ENCODE measurements at regions not wholly inside any gene's neighbourhood (a gene's known extent, or its start where the extent isn't known, plus 50 kb on each side); places are given as distances from the start of the nearest gene placed in this dataset.
A peak's percentile ranks its signal among the peaks of the same experiment; 100 is the strongest.

GRCh38 chr5:68139611-68140441 lies 75.7 kb upstream of the PIK3R1 start:
- DNase-seq (ENCODE audit: low spot score), result no peak
- WGBS, result 40% methylated on average over 3 of the region's 3 CpGs
- Histone ChIP-seq H3K9me3 (ENCODE audit: control insufficient read depth in 4 of 4, low read length in 3 of 4) (peaks cover 0 to 6% (median 0%) of the 10 kb centered on the region in 4 donors), H3K4me1 (ENCODE audit: control insufficient read depth in 4 of 4, insufficient read depth in 4 of 4, low read length in 3 of 4) (peaks cover 3 to 52% (median 38%) of the 10 kb centered on the region in 4 donors), H3K36me3 (ENCODE audit: control insufficient read depth in 4 of 4, insufficient read depth in 3 of 4, low read depth in 1 of 4, low read length in 3 of 4) (no peaks in the 10 kb centered on the region), H3K27me3 (ENCODE audit: control insufficient read depth in 4 of 4, insufficient read depth in 4 of 4, low read length in 3 of 4) (no peaks in the 10 kb centered on the region), H3K9ac (ENCODE audit: low read depth in 1 of 2, low read length in 2 of 2) (no peak overlapping the region), H3K27ac (ENCODE audit: low read depth in 1 of 2, low read length in 2 of 2) (no peak overlapping the region), H3K4me3 (ENCODE audit: low read depth in 1 of 3, low read length in 3 of 3) (no peak overlapping the region)
- peak; percentile 54 for TF ChIP-seq YY1 (IDR thresholded peaks at IDR 0.05)
- TF ChIP-seq RAD21 (IDR thresholded peaks at IDR 0.05), result peak; percentile 23 to 35
- TF ChIP-seq RXRA (IDR thresholded peaks at IDR 0.05), result peak; percentile 74 to 89
- TF ChIP-seq, protein P1, sequence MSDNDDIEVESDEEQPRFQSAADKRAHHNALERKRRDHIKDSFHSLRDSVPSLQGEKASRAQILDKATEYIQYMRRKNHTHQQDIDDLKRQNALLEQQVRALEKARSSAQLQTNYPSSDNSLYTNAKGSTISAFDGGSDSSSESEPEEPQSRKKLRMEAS (IDR thresholded peaks at IDR 0.05), result no peak
- TF ChIP-seq HNF4A (conservative IDR thresholded peaks at IDR 0.05), result peak; percentile 49 to 52
- no peak for TF ChIP-seq HNF4G (IDR thresholded peaks at IDR 0.05)
- TF ChIP-seq, protein P2, sequence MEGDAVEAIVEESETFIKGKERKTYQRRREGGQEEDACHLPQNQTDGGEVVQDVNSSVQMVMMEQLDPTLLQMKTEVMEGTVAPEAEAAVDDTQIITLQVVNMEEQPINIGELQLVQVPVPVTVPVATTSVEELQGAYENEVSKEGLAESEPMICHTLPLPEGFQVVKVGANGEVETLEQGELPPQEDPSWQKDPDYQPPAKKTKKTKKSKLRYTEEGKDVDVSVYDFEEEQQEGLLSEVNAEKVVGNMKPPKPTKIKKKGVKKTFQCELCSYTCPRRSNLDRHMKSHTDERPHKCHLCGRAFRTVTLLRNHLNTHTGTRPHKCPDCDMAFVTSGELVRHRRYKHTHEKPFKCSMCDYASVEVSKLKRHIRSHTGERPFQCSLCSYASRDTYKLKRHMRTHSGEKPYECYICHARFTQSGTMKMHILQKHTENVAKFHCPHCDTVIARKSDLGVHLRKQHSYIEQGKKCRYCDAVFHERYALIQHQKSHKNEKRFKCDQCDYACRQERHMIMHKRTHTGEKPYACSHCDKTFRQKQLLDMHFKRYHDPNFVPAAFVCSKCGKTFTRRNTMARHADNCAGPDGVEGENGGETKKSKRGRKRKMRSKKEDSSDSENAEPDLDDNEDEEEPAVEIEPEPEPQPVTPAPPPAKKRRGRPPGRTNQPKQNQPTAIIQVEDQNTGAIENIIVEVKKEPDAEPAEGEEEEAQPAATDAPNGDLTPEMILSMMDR (IDR thresholded peaks at IDR 0.05; ENCODE audit: low read depth, low read length, missing input control), result no peak
- TF ChIP-seq SP1 (IDR thresholded peaks at IDR 0.05), result peak; percentile 43
- TF ChIP-seq, protein P3, sequence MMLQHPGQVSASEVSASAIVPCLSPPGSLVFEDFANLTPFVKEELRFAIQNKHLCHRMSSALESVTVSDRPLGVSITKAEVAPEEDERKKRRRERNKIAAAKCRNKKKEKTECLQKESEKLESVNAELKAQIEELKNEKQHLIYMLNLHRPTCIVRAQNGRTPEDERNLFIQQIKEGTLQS (IDR thresholded peaks at IDR 0.05), result no peak
- TF ChIP-seq EGR1 (IDR thresholded peaks at IDR 0.05; ENCODE audit: low read depth in 2 of 2), result no peak

DNA sequence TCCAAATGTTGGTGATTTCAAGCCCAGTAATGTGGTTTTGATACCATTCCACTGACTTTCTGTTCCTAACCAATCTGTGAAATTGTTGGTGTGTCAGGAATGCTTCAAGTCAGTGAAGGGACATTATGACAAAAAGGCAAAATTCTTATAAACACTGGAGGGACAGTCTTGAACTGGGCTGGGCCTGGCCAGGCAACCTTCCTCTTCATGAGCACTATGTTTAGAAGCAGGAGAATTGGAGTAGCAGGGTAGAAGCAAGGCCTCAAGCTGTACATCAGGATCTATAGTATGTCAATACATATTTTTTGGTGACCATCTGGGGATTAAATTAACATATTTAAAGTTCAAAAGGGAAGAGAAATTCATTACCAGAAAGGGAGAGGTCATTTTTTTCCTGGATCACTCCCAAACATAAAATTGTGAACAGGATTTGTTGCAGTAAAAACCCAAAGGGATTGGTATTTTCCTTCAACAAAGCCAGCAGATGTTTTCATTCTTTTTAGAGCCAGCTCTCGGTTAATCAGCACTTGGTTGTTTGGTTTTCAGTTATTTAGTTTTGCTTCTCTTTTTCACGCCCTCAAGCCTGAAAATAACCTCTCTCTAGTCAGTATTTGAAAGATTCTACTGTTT lies 77.9 kb upstream of the PIK3R1 start:
- peak overlapping the region; percentile 3 to 16 for H3K27ac ChIP-seq (ENCODE audit: low read depth in 1 of 2, low read length in 2 of 2)

More for the DNA sequence above, 77.9 kb upstream of the PIK3R1 start:
- WGBS, result 35% methylated on average over 2 of the region's 2 CpGs
- no peak for DNase-seq (ENCODE audit: low spot score)
- no peak overlapping the region for H3K4me3 ChIP-seq (ENCODE audit: low read depth in 1 of 3, low read length in 3 of 3)
- H3K27me3 ChIP-seq (ENCODE audit: control insufficient read depth in 4 of 4, insufficient read depth in 4 of 4, low read length in 3 of 4), result no peaks in the 10 kb centered on the region
- TF ChIP-seq FOXA1 (IDR thresholded peaks at IDR 0.05) (no peak), EGR1 (IDR thresholded peaks at IDR 0.05; ENCODE audit: low read depth in 2 of 2) (no peak), JUND (IDR thresholded peaks at IDR 0.05) (no peak), REST (IDR thresholded peaks at IDR 0.05) (no peak), RXRA (IDR thresholded peaks at IDR 0.05) (no peak), TAF1 (conservative IDR thresholded peaks at IDR 0.05) (no peak), SP1 (IDR thresholded peaks at IDR 0.05) (no peak), NR2F2 (IDR thresholded peaks at IDR 0.05) (no peak), YY1 (IDR thresholded peaks at IDR 0.05) (no peak), HNF4A (conservative IDR thresholded peaks at IDR 0.05) (no peak), RAD21 (IDR thresholded peaks at IDR 0.05) (no peak), GABPA (IDR thresholded peaks at IDR 0.05 in 1 of 2, conservative IDR thresholded peaks at IDR 0.05 in 1 of 2) (no peak), FOXA2 (IDR thresholded peaks at IDR 0.05) (no peak), HNF4G (IDR thresholded peaks at IDR 0.05) (no peak)
- TF ChIP-seq, protein P4, sequence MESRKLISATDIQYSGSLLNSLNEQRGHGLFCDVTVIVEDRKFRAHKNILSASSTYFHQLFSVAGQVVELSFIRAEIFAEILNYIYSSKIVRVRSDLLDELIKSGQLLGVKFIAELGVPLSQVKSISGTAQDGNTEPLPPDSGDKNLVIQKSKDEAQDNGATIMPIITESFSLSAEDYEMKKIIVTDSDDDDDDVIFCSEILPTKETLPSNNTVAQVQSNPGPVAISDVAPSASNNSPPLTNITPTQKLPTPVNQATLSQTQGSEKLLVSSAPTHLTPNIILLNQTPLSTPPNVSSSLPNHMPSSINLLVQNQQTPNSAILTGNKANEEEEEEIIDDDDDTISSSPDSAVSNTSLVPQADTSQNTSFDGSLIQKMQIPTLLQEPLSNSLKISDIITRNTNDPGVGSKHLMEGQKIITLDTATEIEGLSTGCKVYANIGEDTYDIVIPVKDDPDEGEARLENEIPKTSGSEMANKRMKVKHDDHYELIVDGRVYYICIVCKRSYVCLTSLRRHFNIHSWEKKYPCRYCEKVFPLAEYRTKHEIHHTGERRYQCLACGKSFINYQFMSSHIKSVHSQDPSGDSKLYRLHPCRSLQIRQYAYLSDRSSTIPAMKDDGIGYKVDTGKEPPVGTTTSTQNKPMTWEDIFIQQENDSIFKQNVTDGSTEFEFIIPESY (IDR thresholded peaks at IDR 0.05), result no peak
- TF ChIP-seq, protein P2 (IDR thresholded peaks at IDR 0.05; ENCODE audit: low read depth, low read length, missing input control), result no peak
- TF ChIP-seq, protein P3 (IDR thresholded peaks at IDR 0.05), result no peak
- TF ChIP-seq, protein P1 (IDR thresholded peaks at IDR 0.05), result no peak
- no peak overlapping the region for H3K9ac ChIP-seq (ENCODE audit: low read depth in 1 of 2, low read length in 2 of 2)
- peaks cover 9 to 69% (median 53%) of the 10 kb centered on the region in 4 donors for H3K4me1 ChIP-seq (ENCODE audit: control insufficient read depth in 4 of 4, insufficient read depth in 4 of 4, low read length in 3 of 4)
- peaks cover 0 to 4% (median 0%) of the 10 kb centered on the region in 4 donors for H3K9me3 ChIP-seq (ENCODE audit: control insufficient read depth in 4 of 4, low read length in 3 of 4)
- H3K36me3 ChIP-seq (ENCODE audit: control insufficient read depth in 4 of 4, insufficient read depth in 3 of 4, low read depth in 1 of 4, low read length in 3 of 4), result no peaks in the 10 kb centered on the region

Measured in liver (tissue), 8 donors.